ENCODE measurements at regions not wholly inside any gene's neighbourhood (a gene's known extent, or its start where the extent isn't known, plus 50 kb on each side); places are given as distances from the start of the nearest gene placed in this dataset.

DNA sequence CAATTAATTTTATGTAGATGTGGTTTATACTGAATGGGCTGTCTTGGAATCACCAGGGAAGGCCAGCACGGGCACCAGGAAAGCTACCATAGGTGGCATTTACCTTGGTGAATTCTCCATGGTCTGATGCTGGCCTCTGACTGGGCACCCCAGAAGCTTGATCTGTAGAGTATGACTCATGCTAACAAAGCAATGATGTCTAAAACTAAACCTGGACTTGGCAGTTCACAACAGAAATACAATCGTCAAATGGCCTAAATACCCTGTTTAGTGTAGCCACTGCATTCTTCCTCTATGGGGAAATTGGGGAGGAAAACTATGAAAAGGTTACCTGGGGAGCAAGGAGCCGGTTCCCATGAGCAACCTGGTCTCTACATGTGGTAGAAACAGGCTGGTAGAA is 98.0 kb downstream of the ATPSCKMT start:
- no peaks in the 10 kb centered on the region for H3K4me1 Mint-ChIP-seq
- no peak overlapping the region for H3K27ac Mint-ChIP-seq
- ATAC-seq (replicated peaks), result no peak
- H3K36me3 Mint-ChIP-seq, result no peaks in the 10 kb centered on the region
- H3K9me3 Mint-ChIP-seq, result no peaks in the 10 kb centered on the region
- no peak overlapping the region for H3K4me3 Mint-ChIP-seq
- DNase-seq, result no peak
- no peaks in the 10 kb centered on the region for H3K27me3 Mint-ChIP-seq

DNA sequence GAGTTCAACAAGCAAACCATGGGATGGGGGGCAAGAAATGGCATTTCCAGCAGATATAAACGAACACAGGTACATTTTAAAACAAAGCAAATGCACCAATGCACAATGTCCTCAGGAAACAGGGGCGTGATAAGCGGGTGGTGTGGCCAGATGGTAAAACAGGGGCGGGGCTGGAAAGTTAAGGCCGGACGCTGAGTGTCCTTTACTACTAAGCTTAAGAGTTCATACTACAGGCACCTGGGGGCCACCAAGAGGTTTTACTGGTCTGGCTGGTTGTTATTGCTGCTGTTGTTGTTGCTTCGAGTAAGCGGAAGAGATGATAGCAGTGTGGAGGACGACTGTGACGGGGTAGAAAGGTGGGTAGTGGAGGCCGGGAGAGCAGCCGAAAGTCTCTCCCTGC is 99.8 kb downstream of the ATPSCKMT start:
- no peaks in the 10 kb centered on the region for H3K36me3 Mint-ChIP-seq
- DNase-seq (no peak), ATAC-seq (replicated peaks) (no peak)
- H3K4me1 Mint-ChIP-seq, result no peaks in the 10 kb centered on the region
- H3K9me3 Mint-ChIP-seq, result no peaks in the 10 kb centered on the region
- H3K27ac Mint-ChIP-seq, result no peak overlapping the region
- H3K4me3 Mint-ChIP-seq, result no peak overlapping the region
- H3K27me3 Mint-ChIP-seq, result no peaks in the 10 kb centered on the region

DNA sequence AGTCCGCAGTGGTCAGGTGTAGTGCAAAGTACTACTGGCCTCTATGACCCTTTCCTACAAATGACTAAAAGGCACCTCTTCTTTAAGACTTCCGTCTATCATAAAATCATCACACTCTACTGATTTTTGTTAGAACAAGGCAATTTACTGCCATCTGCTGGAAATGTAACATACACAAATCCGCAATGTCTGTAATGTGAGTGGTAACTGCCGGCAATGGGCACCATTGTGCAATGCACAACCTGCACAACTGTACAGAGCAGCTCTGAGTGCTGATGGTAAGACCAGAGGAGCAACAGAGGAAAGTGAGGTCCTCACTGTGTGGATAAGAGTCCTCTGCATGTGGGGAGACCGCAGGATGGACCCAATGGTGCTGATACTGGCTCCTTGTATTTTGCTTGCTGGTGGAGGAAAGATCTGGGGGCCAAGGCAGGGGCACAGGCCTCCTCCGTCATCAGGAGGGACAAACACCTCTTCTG is 103.7 kb downstream of the ATPSCKMT start:
- ATAC-seq (replicated peaks) (peak in 1 of 2 donors; percentile 38), DNase-seq (no peak)
- Mint-ChIP-seq H3K4me3 (no peak overlapping the region), H3K27me3 (no peaks in the 10 kb centered on the region), H3K36me3 (no peaks in the 10 kb centered on the region), H3K9me3 (no peaks in the 10 kb centered on the region), H3K27ac (no peak overlapping the region), H3K4me1 (no peaks in the 10 kb centered on the region)

DNA sequence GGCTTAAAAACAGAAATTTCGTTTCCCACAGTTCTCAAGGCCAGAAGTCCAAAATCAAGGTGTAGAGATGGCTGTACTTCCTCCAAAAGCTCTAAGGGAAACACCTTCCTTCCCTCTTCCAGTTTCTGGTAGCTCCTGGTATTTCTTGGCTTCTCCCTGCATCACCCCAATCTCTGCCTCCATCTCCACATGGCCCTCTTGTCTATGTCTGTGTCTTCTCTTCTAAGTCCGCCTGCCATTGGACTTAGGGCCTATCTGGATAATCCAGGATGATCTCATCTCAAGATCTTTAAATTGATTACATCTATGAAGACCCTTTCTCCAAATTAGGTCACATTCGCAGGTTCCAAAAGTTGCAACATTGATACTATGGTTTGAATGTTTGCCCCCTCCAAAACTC is 105.6 kb downstream of the ATPSCKMT start:
- H3K4me1 Mint-ChIP-seq, result no peaks in the 10 kb centered on the region
- DNase-seq (no peak), ATAC-seq (replicated peaks) (no peak)
- H3K36me3 Mint-ChIP-seq, result no peaks in the 10 kb centered on the region
- H3K4me3 Mint-ChIP-seq, result no peak overlapping the region
- no peaks in the 10 kb centered on the region for H3K27me3 Mint-ChIP-seq
- no peaks in the 10 kb centered on the region for H3K9me3 Mint-ChIP-seq
- no peak overlapping the region for H3K27ac Mint-ChIP-seq

DNA sequence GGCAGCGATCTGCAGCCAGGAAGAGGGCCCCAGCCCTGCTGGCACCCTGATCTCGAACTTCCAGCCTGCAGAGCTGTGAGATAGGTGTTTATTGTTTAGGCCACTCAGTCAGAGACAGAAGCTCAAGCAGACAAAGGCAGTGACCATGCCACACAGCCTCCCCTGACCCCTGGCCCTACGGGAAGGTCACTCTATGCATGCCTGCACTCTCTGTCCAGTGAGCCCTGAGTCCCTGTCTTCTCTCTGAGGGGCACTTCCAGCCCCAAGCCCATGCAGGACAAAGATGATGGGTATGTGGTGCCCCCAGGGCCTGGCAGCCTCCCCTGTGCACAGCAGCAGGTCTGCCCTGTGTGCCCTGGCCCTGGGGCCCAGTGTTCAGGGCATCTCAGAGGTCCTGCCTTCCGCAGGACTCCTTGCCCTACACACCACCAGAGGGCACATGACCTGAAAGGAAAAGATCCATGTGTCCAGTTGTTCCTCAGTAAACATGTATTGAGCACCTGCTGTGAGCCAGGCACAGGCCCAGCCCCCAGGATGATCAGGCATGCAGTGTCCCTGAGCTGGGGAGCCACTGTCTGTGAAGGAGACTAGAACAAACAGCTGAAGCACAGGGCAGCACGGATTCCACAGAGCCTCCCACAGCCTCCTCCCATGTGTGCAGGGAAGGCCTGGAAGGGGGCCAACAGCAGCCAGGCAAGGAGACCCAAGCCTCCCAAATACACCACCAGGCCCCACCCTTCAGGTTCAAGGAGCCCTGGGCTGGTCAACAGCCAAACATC is 109.3 kb downstream of the ATPSCKMT start:
- Mint-ChIP-seq H3K4me3 (no peak overlapping the region), H3K36me3 (no peaks in the 10 kb centered on the region), H3K9me3 (peaks cover 0 to 2% of the 10 kb centered on the region in 2 donors), H3K4me1 (no peaks in the 10 kb centered on the region), H3K27ac (no peak overlapping the region), H3K27me3 (peaks cover 0 to 5% of the 10 kb centered on the region in 2 donors)
- DNase-seq (no peak), ATAC-seq (replicated peaks) (no peak)

DNA sequence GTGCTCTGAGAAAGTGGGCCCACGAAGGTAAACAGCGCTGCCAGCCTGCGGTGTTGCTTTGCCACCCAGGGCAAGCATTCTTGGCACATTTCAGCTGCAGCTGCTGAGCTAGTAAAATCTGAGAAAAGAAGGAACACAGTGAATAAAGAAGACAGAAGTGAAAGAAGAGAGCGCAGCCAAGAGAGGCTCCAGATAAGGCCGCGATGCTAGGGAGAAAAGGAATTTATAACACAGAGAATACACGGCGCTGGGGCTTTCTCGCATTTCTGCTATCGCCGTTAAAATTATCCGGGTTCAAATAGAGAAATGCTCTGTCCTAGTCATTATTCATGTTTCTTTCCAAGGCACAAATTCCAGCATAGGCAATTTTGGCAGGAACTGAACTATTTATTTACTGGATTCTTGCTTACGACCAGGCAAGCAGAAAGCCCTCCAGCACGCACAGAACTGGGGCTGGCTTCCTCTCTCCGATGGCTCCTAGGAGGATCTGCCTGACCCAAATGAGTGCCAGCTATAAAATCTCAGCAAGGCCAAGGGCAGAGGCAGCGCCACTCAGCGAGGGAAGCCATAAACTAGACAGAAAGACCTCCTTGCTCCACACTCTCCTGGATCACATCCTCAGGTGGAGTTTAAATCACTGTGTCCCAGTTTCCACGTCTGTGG is 111.2 kb downstream of the ATPSCKMT start:
- Mint-ChIP-seq H3K27ac (no peak overlapping the region), H3K27me3 (peaks cover 0 to 5% of the 10 kb centered on the region in 2 donors), H3K36me3 (no peaks in the 10 kb centered on the region), H3K4me1 (no peaks in the 10 kb centered on the region), H3K4me3 (no peak overlapping the region), H3K9me3 (peaks cover 0 to 2% of the 10 kb centered on the region in 2 donors)
- DNase-seq, result no peak
- ATAC-seq (replicated peaks), result no peak

DNA sequence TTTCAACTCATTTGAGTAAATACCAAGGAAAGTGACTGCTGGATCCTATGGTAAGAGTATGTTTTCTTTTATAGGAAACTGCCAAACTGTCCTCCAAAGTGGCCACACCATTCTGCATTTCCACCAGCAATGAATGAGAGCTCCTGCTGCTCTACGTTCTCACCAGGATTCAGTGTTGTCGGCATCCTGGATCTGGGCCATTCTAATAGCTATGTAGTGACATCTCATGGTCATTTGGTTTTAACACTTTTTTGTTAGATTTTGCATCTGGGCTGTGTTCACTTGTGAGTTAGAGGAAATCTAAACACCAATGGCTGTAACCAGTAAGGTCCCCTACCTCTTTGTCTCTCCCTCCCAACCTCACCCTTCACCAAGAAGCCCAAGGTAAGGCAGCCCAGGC is 115.9 kb downstream of the ATPSCKMT start:
- no peak for DNase-seq

DNA sequence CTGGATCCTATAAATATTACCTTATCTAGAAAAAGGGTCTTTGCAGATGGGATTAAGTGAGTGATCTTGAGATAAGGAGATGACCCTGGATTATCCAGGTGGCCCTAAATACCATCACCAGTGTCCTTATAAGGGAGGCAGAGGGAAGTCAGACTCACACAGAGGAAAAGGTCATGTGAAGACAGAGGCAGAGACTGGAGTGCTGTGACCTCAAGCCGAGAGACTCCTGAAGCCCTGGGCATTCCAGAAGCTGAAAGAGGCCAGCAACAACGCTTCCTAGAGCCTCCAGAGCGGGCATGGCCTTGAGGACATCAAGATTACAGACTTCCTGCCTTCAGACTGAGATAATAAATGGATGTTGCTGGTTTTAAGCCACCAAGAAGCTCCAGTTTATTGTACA is 118.8 kb downstream of the ATPSCKMT start:
- Mint-ChIP-seq H3K4me3 (no peak overlapping the region), H3K27me3 (no peaks in the 10 kb centered on the region), H3K27ac (no peak overlapping the region), H3K4me1 (no peaks in the 10 kb centered on the region), H3K9me3 (peaks cover 0 to 2% of the 10 kb centered on the region in 2 donors), H3K36me3 (no peaks in the 10 kb centered on the region)
- ATAC-seq (replicated peaks) (no peak), DNase-seq (no peak)

More for the DNA sequence above, 115.9 kb downstream of the ATPSCKMT start:
- H3K9me3 Mint-ChIP-seq, result peaks cover 0 to 4% of the 10 kb centered on the region in 2 donors
- no peak for ATAC-seq (replicated peaks)
- no peaks in the 10 kb centered on the region for H3K36me3 Mint-ChIP-seq
- peaks cover 0 to 5% of the 10 kb centered on the region in 2 donors for H3K27me3 Mint-ChIP-seq
- H3K4me3 Mint-ChIP-seq, result no peak overlapping the region
- no peak overlapping the region for H3K27ac Mint-ChIP-seq
- H3K4me1 Mint-ChIP-seq, result no peaks in the 10 kb centered on the region

DNA sequence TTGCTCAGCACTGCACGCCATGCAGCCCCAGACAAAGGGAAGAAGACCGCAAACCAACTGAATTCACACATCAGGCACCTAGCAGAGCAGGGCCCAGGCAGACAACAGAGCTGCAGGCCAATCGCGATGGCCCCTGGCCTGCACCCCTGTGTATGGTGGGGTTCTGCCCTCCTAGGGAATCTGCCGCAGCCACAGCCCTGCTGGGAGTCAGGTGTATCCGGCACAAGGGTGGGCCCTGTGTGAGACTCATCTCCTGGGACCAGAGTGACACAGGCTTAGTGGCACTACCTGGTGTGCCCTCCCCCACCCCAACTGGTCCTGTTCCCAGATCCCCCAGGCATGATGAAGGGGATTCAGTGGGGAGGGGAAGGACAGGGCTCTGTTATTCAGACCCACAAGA is 122.8 kb downstream of the ATPSCKMT start:
- H3K27me3 Mint-ChIP-seq, result no peaks in the 10 kb centered on the region
- DNase-seq (no peak), ATAC-seq (replicated peaks) (no peak)
- H3K36me3 Mint-ChIP-seq, result no peaks in the 10 kb centered on the region
- H3K27ac Mint-ChIP-seq, result no peak overlapping the region
- H3K4me3 Mint-ChIP-seq, result no peak overlapping the region
- no peaks in the 10 kb centered on the region for H3K9me3 Mint-ChIP-seq
- no peaks in the 10 kb centered on the region for H3K4me1 Mint-ChIP-seq

DNA sequence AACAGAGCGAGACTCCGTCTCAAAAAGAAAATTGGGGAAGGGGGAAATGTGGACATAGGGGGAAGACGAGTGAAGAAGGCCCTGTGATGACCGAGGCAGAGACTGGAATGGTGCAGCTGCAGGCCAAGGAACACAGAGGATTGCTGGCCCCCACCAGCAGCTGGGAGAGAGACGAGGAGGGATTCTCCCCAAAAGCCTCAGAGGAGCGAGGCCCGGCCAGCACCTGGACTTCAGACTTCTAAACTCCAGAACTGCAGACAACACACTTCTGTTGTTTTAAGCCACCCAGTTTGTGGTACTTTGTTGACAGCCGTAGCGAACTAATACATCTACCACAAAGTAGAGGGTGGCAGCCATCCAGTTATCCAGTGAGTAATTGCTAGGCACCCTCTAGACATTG is 124.6 kb downstream of the ATPSCKMT start:
- Mint-ChIP-seq H3K36me3 (no peaks in the 10 kb centered on the region), H3K27me3 (no peaks in the 10 kb centered on the region), H3K9me3 (no peaks in the 10 kb centered on the region), H3K4me1 (no peaks in the 10 kb centered on the region), H3K27ac (no peak overlapping the region), H3K4me3 (no peak overlapping the region)
- no peak for DNase-seq
- ATAC-seq (replicated peaks), result no peak

DNA sequence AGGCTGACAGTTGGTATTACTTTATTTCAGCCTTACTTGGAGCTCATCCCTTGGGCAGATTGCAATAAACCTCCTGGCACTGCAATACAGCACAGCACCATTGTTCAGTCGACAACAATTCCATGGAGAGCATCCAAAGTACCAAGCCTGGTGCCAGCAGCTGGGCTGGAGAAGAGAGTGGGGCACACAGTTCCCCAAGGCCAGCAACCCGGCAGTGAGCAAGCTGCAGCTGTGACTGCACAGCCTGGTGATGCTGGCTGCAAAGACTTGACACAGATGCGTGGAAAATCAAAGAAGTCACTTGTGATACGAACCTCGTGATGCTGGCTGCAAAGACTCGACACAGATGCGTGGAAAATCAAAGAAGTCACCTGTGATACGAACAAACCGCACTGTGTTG is 125.4 kb downstream of the ATPSCKMT start:
- no peak for DNase-seq

DNA sequence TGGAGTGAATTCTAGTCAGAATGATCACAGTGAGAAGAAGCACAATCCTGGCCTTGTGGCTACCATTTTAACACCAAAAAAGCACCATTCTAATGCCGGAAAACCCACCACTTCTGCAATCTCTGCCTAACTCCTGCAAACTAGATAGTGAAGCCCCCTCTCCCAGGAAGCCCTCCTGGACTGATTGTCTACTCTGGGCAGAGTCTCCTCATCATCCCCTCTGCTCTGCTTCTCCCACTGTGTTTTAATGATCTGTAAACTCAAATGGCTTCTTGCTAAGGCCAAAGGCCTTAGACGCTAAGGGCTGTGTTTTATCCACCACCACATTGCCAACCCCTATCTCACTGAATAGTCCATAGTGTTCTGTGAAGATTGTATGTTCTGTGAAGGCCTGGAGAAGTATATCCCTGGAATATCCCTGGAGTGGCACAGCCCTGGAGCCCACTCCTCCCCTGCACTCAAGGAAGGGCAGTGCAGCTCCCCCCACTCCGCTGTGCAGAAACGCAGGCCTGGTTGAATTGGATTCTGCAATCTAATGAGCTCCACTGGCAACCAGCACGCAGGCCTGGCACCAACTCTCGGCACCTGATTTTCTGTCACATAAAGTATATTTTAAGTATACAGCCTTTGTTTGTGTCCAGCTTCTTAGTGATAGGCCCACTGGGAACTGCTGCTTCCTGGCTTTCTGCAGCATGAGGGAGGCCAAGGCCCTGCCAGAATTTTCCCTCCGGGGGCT is 126.3 kb downstream of the ATPSCKMT start:
- ATAC-seq (replicated peaks) (no peak), DNase-seq (no peak)
- no peaks in the 10 kb centered on the region for H3K27me3 Mint-ChIP-seq
- H3K27ac Mint-ChIP-seq, result no peak overlapping the region
- no peaks in the 10 kb centered on the region for H3K36me3 Mint-ChIP-seq
- H3K4me1 Mint-ChIP-seq, result no peaks in the 10 kb centered on the region
- H3K4me3 Mint-ChIP-seq, result no peak overlapping the region
- peaks cover 0 to 4% of the 10 kb centered on the region in 2 donors for H3K9me3 Mint-ChIP-seq

More for the DNA sequence above, 125.4 kb downstream of the ATPSCKMT start:
- Mint-ChIP-seq H3K27ac (no peak overlapping the region), H3K4me1 (no peaks in the 10 kb centered on the region), H3K27me3 (no peaks in the 10 kb centered on the region), H3K36me3 (no peaks in the 10 kb centered on the region), H3K9me3 (peaks cover 0 to 1% of the 10 kb centered on the region in 2 donors), H3K4me3 (no peak overlapping the region)
- ATAC-seq (replicated peaks), result no peak

DNA sequence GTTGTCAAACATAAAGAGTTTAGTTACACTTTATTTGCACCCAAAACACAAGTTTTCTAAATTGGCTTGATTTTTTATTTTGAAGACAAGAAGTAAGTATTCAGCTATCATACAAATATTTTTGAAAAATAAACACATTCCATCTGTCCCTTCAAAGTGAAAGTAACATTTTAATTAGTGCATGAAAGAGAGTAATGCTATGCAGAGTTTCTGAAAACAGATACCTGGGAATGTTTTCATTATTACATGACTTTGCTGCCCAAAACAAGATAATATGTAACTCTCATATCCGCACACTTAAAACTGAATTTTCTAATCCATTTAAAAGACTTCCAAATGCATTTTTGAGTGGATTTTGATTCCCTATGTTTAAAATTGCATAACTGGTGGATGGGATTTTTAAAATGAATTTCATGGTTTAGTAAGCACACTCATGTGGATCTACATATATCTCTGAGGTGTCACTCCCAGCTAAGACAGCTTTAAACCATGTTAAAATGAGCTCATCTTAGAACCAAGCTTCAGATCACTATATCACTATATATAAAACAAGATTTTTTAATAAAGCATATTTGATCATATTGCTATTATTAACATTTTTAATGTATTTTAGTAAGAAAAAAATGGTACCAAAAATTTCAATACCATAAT is 127.5 kb downstream of the ATPSCKMT start:
- Mint-ChIP-seq H3K27me3 (no peaks in the 10 kb centered on the region), H3K27ac (no peak overlapping the region), H3K4me3 (no peak overlapping the region), H3K36me3 (no peaks in the 10 kb centered on the region), H3K4me1 (no peaks in the 10 kb centered on the region), H3K9me3 (peaks cover 0 to 4% of the 10 kb centered on the region in 2 donors)
- ATAC-seq (replicated peaks) (no peak), DNase-seq (no peak)

DNA sequence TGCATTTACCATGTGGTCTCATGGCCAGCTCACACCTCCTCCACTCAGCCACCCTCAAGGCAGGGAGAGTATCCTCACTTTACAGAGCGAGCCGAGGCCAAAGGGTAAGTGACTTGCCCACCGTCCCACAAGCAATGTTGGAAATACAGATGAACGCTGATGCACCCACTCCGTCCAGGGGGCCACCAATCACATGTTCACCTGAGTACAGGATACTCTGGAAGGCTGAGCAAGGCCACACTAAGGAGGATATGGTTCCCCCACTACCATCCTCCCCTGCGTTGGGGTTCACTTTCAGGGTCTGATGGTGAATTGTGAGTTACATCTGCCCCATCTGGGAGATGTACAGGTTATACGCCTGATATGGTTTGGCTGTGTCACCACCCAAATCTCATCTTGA is 128.8 kb downstream of the ATPSCKMT start:
- ATAC-seq (replicated peaks) (no peak), DNase-seq (no peak)
- H3K9me3 Mint-ChIP-seq, result peaks cover 0 to 4% of the 10 kb centered on the region in 2 donors
- H3K27ac Mint-ChIP-seq, result no peak overlapping the region
- H3K4me1 Mint-ChIP-seq, result no peaks in the 10 kb centered on the region
- no peak overlapping the region for H3K4me3 Mint-ChIP-seq
- H3K36me3 Mint-ChIP-seq, result no peaks in the 10 kb centered on the region
- H3K27me3 Mint-ChIP-seq, result no peaks in the 10 kb centered on the region

All from stimulated activated naive B cell treated with anti-CD40 and anti-IgM and Interleukin-4, amounts not matched to agents 10 μg/mL and 1 μg/mL and 100 μg/mL, for 72 hours (primary cell).